GM23248 (cell line): ENCODE measurements at regions not wholly inside any gene's neighbourhood (a gene's known extent, or its start where the extent isn't known, plus 50 kb on each side); places are given as distances from the start of the nearest gene placed in this dataset.

Experiments
- EZH2 ChIP-seq: fragments of 200-600 bp; sonication (generic); IDR thresholded peaks from 2 replicates; pipeline ENCODE4 v1.6.1; 2018; ENCODE audit warnings: antibody characterized with exemption, mild to moderate bottlenecking; ENCODE audit not compliant: insufficient read depth, poor library complexity, severe bottlenecking
- EZH2phosphoT487 ChIP-seq: fragments of 200-600 bp; sonication (generic); IDR thresholded peaks from 2 replicates; pipeline ENCODE4 v1.6.1; 2018; ENCODE audit warnings: antibody characterized with exemption, moderate library complexity, mild to moderate bottlenecking, low read depth; ENCODE audit not compliant: insufficient read depth

GRCh38 chr2:125566422-125566821 is 1089.5 kb upstream of the GYPC start:
- TF ChIP-seq EZH2, result no peak
- no peak for TF ChIP-seq EZH2phosphoT487
